SK-N-SH (cell line): ENCODE measurements at regions not wholly inside any gene's neighbourhood (a gene's known extent, or its start where the extent isn't known, plus 50 kb on each side); places are given as distances from the start of the nearest gene placed in this dataset.

Experiments
- CTCF ChIA-PET: fragments of 300-600, 350-600 bp; formaldehyde crosslinking; extraction: SDS; loops from one replicate; lab custom pipeline; 2021; lab: Yijun Ruan, JAX
- POLR2A ChIA-PET: fragments of 350-600 bp; sonication (Branson Sonifier 250); formaldehyde crosslinking; extraction: SDS; loops from one replicate; lab custom pipeline; 2020; ENCODE audit warnings: antibody characterized with exemption, inconsistent platforms; lab: Yijun Ruan, JAX
- DNase-seq: peaks from one replicate; pipeline ENCODE4 v3.0.0; 2012
- H2AFZ ChIP-seq: fragments of 200-600 bp; sonication (generic); 2 replicates; pipeline ENCODE4 v1.8.1; 2016; ENCODE audit warnings: antibody characterized with exemption, mild to moderate bottlenecking, low read depth
- H3F3A ChIP-seq: fragments of 200-600 bp; sonication (generic); replicated peaks from 2 replicates; pipeline ENCODE3; 2016; ENCODE audit warnings: antibody characterized with exemption, mild to moderate bottlenecking; ENCODE audit not compliant: insufficient read depth
- H3K27ac ChIP-seq, 2 experiments: fragments of 200-500 bp in 1 of 2; fragments of 200-600 bp in 1 of 2; sonication (Bioruptor generic) in 1 of 2; sonication (generic), shearing (Covaris generic) in 1 of 2; 2 replicates each; pipeline versions ENCODE4 v1.5.1 to v1.6.1; 2014 to 2016; ENCODE audit warnings: low read depth in 2 of 2, inconsistent platforms in 1 of 2, low read length in 1 of 2, mild to moderate bottlenecking in 1 of 2, mixed read lengths in 1 of 2
- H3K27me3 ChIP-seq: fragments of 200-600 bp; sonication (generic), shearing (Covaris generic); 2 replicates; pipeline ENCODE4 v1.6.1; 2016; ENCODE audit warnings: mixed run types; ENCODE audit not compliant: insufficient read depth
- H3K36me3 ChIP-seq, 2 experiments: fragments of 200-500 bp in 1 of 2; fragments of 200-600 bp in 1 of 2; sonication (Bioruptor generic) in 1 of 2; sonication (generic) in 1 of 2; replicated peaks in 1 of 2; 2 replicates each; pipeline versions ENCODE3 to v1.5.1; 2014 to 2016; ENCODE audit warnings: low read length in 1 of 2, mild to moderate bottlenecking in 1 of 2; ENCODE audit not compliant: insufficient read depth in 2 of 2, control insufficient read depth in 1 of 2
- H3K4me1 ChIP-seq, 2 experiments: fragments of 200-500 bp in 1 of 2; fragments of 200-600 bp in 1 of 2; sonication (Bioruptor generic) in 1 of 2; sonication (generic), shearing (Covaris generic) in 1 of 2; 2 replicates each; pipeline versions ENCODE4 v1.5.1 to v1.6.1; 2014 to 2016; ENCODE audit warnings: low read depth in 1 of 2, low read length in 1 of 2, mixed run types in 1 of 2; ENCODE audit not compliant: insufficient read depth in 2 of 2, control insufficient read depth in 1 of 2
- H3K4me2 ChIP-seq: fragments of 200-600 bp; sonication (generic), shearing (Covaris generic); 2 replicates; pipeline ENCODE4 v1.6.1; 2017; ENCODE audit warnings: mixed run types
- H3K4me3 ChIP-seq, 2 experiments: fragments of 200-500 bp in 1 of 2; fragments of 200-600 bp in 1 of 2; sonication (Bioruptor generic) in 1 of 2; sonication (generic), shearing (Covaris generic) in 1 of 2; 2 replicates each; pipeline versions ENCODE4 v1.5.1 to v1.8.1; 2014 to 2016; ENCODE audit warnings: low read depth in 2 of 2, inconsistent platforms in 1 of 2, low read length in 1 of 2, mild to moderate bottlenecking in 1 of 2, mixed read lengths in 1 of 2, moderate library complexity in 1 of 2
- H3K79me2 ChIP-seq: fragments of 200-600 bp; sonication (generic); 2 replicates; pipeline ENCODE4 v1.8.1; 2017; ENCODE audit warnings: mild to moderate bottlenecking; ENCODE audit not compliant: insufficient read depth
- H3K9ac ChIP-seq: fragments of 200-600 bp; sonication (generic); 2 replicates; pipeline ENCODE4 v1.6.1; 2017; ENCODE audit warnings: mixed run types
- H3K9me2 ChIP-seq: fragments of 200-600 bp; sonication (generic); 2 replicates; pipeline ENCODE4 v1.6.1; 2017; ENCODE audit warnings: mixed run types
- H3K9me3 ChIP-seq: fragments of 200-600 bp; sonication (generic); 2 replicates; pipeline ENCODE4 v1.6.1; 2017; ENCODE audit warnings: mixed run types, mild to moderate bottlenecking, moderate library complexity
- H4K20me1 ChIP-seq: fragments of 200-600 bp; sonication (generic); 2 replicates; pipeline ENCODE4 v1.6.1; 2017; ENCODE audit warnings: mild to moderate bottlenecking, mixed run types; ENCODE audit not compliant: insufficient read depth
- FOXJ3 ChIP-seq: sonication (generic); formaldehyde crosslinking; IDR thresholded peaks from 2 replicates; pipeline ENCODE4 v1.5.1; 2020; ENCODE audit warnings: mild to moderate bottlenecking, missing genetic modification reagents
- FOXM1 ChIP-seq: IDR thresholded peaks from 2 replicates; pipeline ENCODE4 v1.4.0; 2012; ENCODE audit warnings: low read depth, mild to moderate bottlenecking
- GABPA ChIP-seq: IDR thresholded peaks from 2 replicates; pipeline ENCODE4 v1.4.0; 2012; ENCODE audit warnings: low read depth, mild to moderate bottlenecking
- IRF3 ChIP-seq: fragments of 150-350 bp; IDR thresholded peaks from 2 replicates; pipeline ENCODE4 v1.6.1; 2016; ENCODE audit warnings: mild to moderate bottlenecking, low read depth, low read length
- JUND ChIP-seq: IDR thresholded peaks from 2 replicates; pipeline ENCODE4 v1.4.0; 2012
- MEF2A ChIP-seq: IDR thresholded peaks from 2 replicates; pipeline ENCODE4 v1.4.0; 2012; ENCODE audit warnings: low read depth, borderline replicate concordance
- PBX3 ChIP-seq: IDR thresholded peaks from 2 replicates; pipeline ENCODE4; 2012
- RCOR1 ChIP-seq: fragments of 150-350 bp; IDR thresholded peaks from 2 replicates; pipeline ENCODE4 v1.6.1; 2017; ENCODE audit warnings: antibody characterized with exemption, low read length
- TAF1 ChIP-seq: IDR thresholded peaks from 2 replicates; pipeline ENCODE4 v1.6.1; 2012; ENCODE audit warnings: low read depth, mild to moderate bottlenecking, low read length, moderate library complexity, borderline replicate concordance
- TCF12 ChIP-seq: IDR thresholded peaks from 2 replicates; pipeline ENCODE4 v1.4.0; 2012
- WGBS: methylation state at CpG from one replicate; pipeline ENCODE4 v1.1.6; 2017; ENCODE audit warnings: low lambda C conversion rate; 5-methylcytosine and 5-hydroxymethylcytosine counted together

GRCh38 chr1:34582356-34582755, 172.5 kb upstream of the GJB5 start:
- Histone ChIP-seq H3K36me3 (no peaks in the 10 kb centered on the region), H3K9me3 (no peaks in the 10 kb centered on the region), H3K4me1 (no peaks in the 10 kb centered on the region), H3K79me2 (no peaks in the 10 kb centered on the region), H3K27me3 (no peaks in the 10 kb centered on the region), H3K4me2 (no peak overlapping the region), H2AFZ (no peak overlapping the region), H3F3A (no peaks in the 10 kb centered on the region), H3K27ac (no peak overlapping the region), H4K20me1 (no peaks in the 10 kb centered on the region), H3K9ac (no peak overlapping the region), H3K9me2 (no peaks in the 10 kb centered on the region), H3K4me3 (no peak overlapping the region)
- ChIA-PET POLR2A (interaction anchor here (0.6 kb wide), 1 partner anchor 858 kb away, joined by 3 read pairs; no protein-coding TSS in a partner anchor), CTCF (interaction anchor here (0.7 to 1.4 kb wide), 4 partner anchors 13 to 287 kb away, joined by 3 to 5 read pairs (median 3); no protein-coding TSS in a partner anchor)
- DNase-seq, result no peak
- 33% methylated on average over 2 of the region's 2 CpGs for WGBS
- TF ChIP-seq RCOR1 (no peak), PBX3 (no peak), MEF2A (no peak)

- Histone ChIP-seq H3K9me3 (no peaks in the 10 kb centered on the region), H3K4me3 (no peak overlapping the region), H3K9ac (no peak overlapping the region), H3F3A (no peaks in the 10 kb centered on the region), H3K27me3 (no peaks in the 10 kb centered on the region), H3K36me3 (no peaks in the 10 kb centered on the region), H3K79me2 (no peaks in the 10 kb centered on the region), H2AFZ (no peak overlapping the region), H4K20me1 (no peaks in the 10 kb centered on the region), H3K27ac (no peak overlapping the region), H3K4me2 (no peak overlapping the region), H3K9me2 (no peaks in the 10 kb centered on the region), H3K4me1 (no peaks in the 10 kb centered on the region; a peak in 1 of 4 replicates)
- CTCF ChIA-PET, result interaction anchor here (0.8 to 1.0 kb wide), 3 partner anchors 22 to 154 kb away, joined by 3 to 5 read pairs (median 3); no protein-coding TSS in a partner anchor
- TF ChIP-seq FOXJ3 (CRISPR knock-in tag), result no peak
- no peak for TF ChIP-seq GABPA
- TF ChIP-seq FOXM1, result no peak
- no peak for TF ChIP-seq TCF12
- TF ChIP-seq JUND, result no peak
- no peak for TF ChIP-seq IRF3
- no peak for TF ChIP-seq TAF1
- TF ChIP-seq PBX3, result no peak
- POLR2A ChIA-PET, result no interaction called here
- WGBS, result 10% methylated on average over 2 of the region's 2 CpGs
- no peak for DNase-seq
These were observed 167.1 kb upstream of the GJB5 start for GRCh38 chr1:34587761-34588160.
